Liver (tissue), 7 donors: ENCODE measurements at regions not wholly inside any gene's neighbourhood (a gene's known extent, or its start where the extent isn't known, plus 50 kb on each side); places are given as distances from the start of the nearest gene placed in this dataset.
"Not testable (repeated sequence)": the region's sequence is repeated elsewhere in the genome, so short reads cannot be mapped to it uniquely, and the experiment has no call there.

Experiments
- DNase-seq: peaks from one replicate; pipeline ENCODE4 v3.0.0-alpha.2; 2017; ENCODE audit warnings: low spot score
- H3K27ac ChIP-seq, 2 donors: one replicate each; pipeline ENCODE4 v1.7.0; 2013; ENCODE audit warnings: inconsistent platforms in 2 of 2, low read length in 2 of 2, control low read depth in 1 of 2, low read depth in 1 of 2, mild to moderate bottlenecking in 1 of 2
- H3K27me3 ChIP-seq, 4 donors: one replicate each; pipeline versions ENCODE4 v1.6.1 to v1.7.0; 2013; ENCODE audit warnings: low read length in 3 of 4, inconsistent platforms in 1 of 4, mild to moderate bottlenecking in 1 of 4, moderate library complexity in 1 of 4; ENCODE audit not compliant: control insufficient read depth in 4 of 4, insufficient read depth in 4 of 4
- H3K36me3 ChIP-seq, 4 donors: one replicate each; pipeline versions ENCODE4 v1.6.1 to v1.7.0; 2013; ENCODE audit warnings: low read length in 3 of 4, mild to moderate bottlenecking in 3 of 4, low read depth in 1 of 4, moderate library complexity in 1 of 4; ENCODE audit not compliant: control insufficient read depth in 4 of 4, insufficient read depth in 3 of 4
- H3K4me1 ChIP-seq, 4 donors: one replicate each; pipeline versions ENCODE4 v1.6.1 to v1.7.0; 2013; ENCODE audit warnings: low read length in 3 of 4, mild to moderate bottlenecking in 3 of 4, moderate library complexity in 1 of 4; ENCODE audit not compliant: control insufficient read depth in 4 of 4, insufficient read depth in 4 of 4
- H3K4me3 ChIP-seq, 3 donors: one replicate each; pipeline versions ENCODE4 v1.6.1 to v1.7.0; 2013; ENCODE audit warnings: low read length in 3 of 3, control low read depth in 1 of 3, low read depth in 1 of 3, mild to moderate bottlenecking in 1 of 3
- H3K9ac ChIP-seq, 2 donors: one replicate each; pipeline ENCODE4 v1.7.0; 2013; ENCODE audit warnings: low read length in 2 of 2, mild to moderate bottlenecking in 2 of 2, moderate library complexity in 2 of 2, control low read depth in 1 of 2, low read depth in 1 of 2
- H3K9me3 ChIP-seq, 4 donors: one replicate each; pipeline versions ENCODE4 v1.6.1 to v1.7.0; 2013; ENCODE audit warnings: low read length in 3 of 4; ENCODE audit not compliant: control insufficient read depth in 4 of 4
- ATF3 ChIP-seq: IDR thresholded peaks from 2 replicates; pipeline ENCODE4 v1.6.1; 2016; ENCODE audit warnings: antibody characterized with exemption
- EGR1 ChIP-seq, 2 donors: IDR thresholded peaks; 2 replicates each; pipeline ENCODE4 v1.6.1; 2016 to 2018; ENCODE audit warnings: antibody characterized with exemption in 2 of 2, low read depth in 2 of 2
- FOXA1 ChIP-seq: IDR thresholded peaks from 2 replicates; pipeline ENCODE4 v1.6.1; 2016; ENCODE audit warnings: antibody characterized with exemption
- GABPA ChIP-seq, 2 donors: IDR thresholded peaks in 1 of 2; conservative IDR thresholded peaks in 1 of 2; 2 replicates each; pipeline ENCODE4 v1.6.1; 2016; ENCODE audit warnings: antibody characterized with exemption in 2 of 2, mild to moderate bottlenecking in 1 of 2, moderate library complexity in 1 of 2
- HNF4A ChIP-seq, 2 donors: conservative IDR thresholded peaks; 2 replicates each; pipeline ENCODE4 v1.6.1; 2016; ENCODE audit warnings: antibody characterized with exemption in 2 of 2, mild to moderate bottlenecking in 2 of 2
- HNF4G ChIP-seq: IDR thresholded peaks from 2 replicates; pipeline ENCODE4 v1.6.1; 2016; ENCODE audit warnings: antibody characterized with exemption
- JUND ChIP-seq, 2 donors: IDR thresholded peaks; 2 replicates each; pipeline ENCODE4 v1.6.1; 2016; ENCODE audit warnings: antibody characterized with exemption in 2 of 2
- MAX ChIP-seq: IDR thresholded peaks from 2 replicates; pipeline ENCODE4 v1.6.1; 2016; ENCODE audit warnings: antibody characterized with exemption
- NR2F2 ChIP-seq: IDR thresholded peaks from 2 replicates; pipeline ENCODE4 v1.6.1; 2016; ENCODE audit warnings: antibody characterized with exemption
- RAD21 ChIP-seq, 2 donors: IDR thresholded peaks; 2 replicates each; pipeline ENCODE4 v1.6.1; 2016; ENCODE audit warnings: antibody characterized with exemption in 2 of 2, mild to moderate bottlenecking in 2 of 2
- RXRA ChIP-seq, 2 donors: IDR thresholded peaks; 2 replicates each; pipeline ENCODE4 v1.6.1; 2017 to 2018; ENCODE audit warnings: antibody characterized with exemption in 2 of 2, mild to moderate bottlenecking in 1 of 2
- TAF1 ChIP-seq: conservative IDR thresholded peaks from 2 replicates; pipeline ENCODE4 v1.6.1; 2016; ENCODE audit warnings: antibody characterized with exemption, mild to moderate bottlenecking
- YY1 ChIP-seq: IDR thresholded peaks from 2 replicates; pipeline ENCODE4 v1.6.1; 2016; ENCODE audit warnings: antibody characterized with exemption, mild to moderate bottlenecking
- ZBTB33 ChIP-seq: IDR thresholded peaks from 2 replicates; pipeline ENCODE4 v1.6.1; 2016; ENCODE audit warnings: antibody characterized with exemption
- WGBS: extraction: QIAGEN DNeasy Blood & Tissue Kit; methylation state at CpG from one replicate; pipeline ENCODE4 v1.1.7; 2013; 5-methylcytosine and 5-hydroxymethylcytosine counted together
- TF ChIP-seq, protein P1 (sequence below): IDR thresholded peaks from 2 replicates; pipeline ENCODE4 v1.6.1; 2016; ENCODE audit warnings: antibody characterized with exemption, mild to moderate bottlenecking
- donor health status: healthy.
- donor health status: healthy.
- donor health status: healthy.
- donor health status: healthy.

DNA sequence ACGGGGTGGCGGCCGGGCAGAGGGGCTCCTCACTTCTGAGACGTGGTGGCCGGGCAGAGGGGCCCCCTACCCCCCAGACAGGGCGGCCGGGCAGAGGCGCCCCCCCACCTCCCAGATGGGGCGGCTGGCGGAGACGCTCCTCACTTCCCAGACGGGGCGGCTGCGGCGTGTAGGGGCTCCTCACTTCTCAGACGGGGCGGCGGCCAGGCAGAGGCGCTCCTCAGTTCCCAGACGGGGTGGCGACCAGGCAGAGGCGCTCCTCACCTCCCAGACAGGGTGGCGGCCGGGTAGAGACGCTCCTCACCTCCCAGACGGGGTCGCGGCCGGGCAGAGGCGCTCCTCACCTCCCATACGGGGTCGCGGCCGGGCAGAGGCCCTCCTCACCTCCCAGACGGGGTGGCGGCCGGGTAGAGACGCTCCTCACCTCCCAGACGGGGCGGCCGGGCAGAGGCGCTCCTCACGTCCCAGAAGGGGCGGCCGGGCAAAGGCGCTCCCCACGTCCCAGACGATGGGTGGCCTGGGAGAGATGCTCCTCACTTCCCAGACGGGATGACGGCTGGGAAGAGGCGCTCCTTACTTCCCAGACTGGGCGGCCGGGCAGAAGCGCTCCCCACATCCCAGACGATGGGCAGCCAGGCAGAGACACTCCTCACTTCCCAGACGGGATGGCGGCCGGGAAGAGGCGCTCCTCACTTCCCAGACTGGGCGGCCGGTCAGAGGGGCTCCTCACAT is 536.6 kb upstream of the TUSC1 start:
- not testable (repeated sequence) for H3K27ac ChIP-seq, H3K27me3 ChIP-seq, H3K9me3 ChIP-seq, DNase-seq, H3K4me1 ChIP-seq, H3K4me3 ChIP-seq, H3K36me3 ChIP-seq, H3K9ac ChIP-seq
- 93% methylated on average over 61 of the region's 61 CpGs for WGBS

GRCh38 chr9:26210338-26210851 is 532.2 kb upstream of the TUSC1 start:
- 44% methylated on average over 6 of the region's 6 CpGs for WGBS

GRCh38 chr9:26205261-26205660 is 527.0 kb upstream of the TUSC1 start:
- Histone ChIP-seq H3K4me1 (no peaks in the 10 kb centered on the region), H3K4me3 (no peak overlapping the region), H3K27me3 (no peaks in the 10 kb centered on the region), H3K9ac (no peak overlapping the region), H3K36me3 (no peaks in the 10 kb centered on the region), H3K9me3 (no peaks in the 10 kb centered on the region), H3K27ac (no peak overlapping the region)
- DNase-seq, result no peak
- WGBS, result 86% methylated on average over 3 of the region's 3 CpGs
- TF ChIP-seq, protein P1, sequence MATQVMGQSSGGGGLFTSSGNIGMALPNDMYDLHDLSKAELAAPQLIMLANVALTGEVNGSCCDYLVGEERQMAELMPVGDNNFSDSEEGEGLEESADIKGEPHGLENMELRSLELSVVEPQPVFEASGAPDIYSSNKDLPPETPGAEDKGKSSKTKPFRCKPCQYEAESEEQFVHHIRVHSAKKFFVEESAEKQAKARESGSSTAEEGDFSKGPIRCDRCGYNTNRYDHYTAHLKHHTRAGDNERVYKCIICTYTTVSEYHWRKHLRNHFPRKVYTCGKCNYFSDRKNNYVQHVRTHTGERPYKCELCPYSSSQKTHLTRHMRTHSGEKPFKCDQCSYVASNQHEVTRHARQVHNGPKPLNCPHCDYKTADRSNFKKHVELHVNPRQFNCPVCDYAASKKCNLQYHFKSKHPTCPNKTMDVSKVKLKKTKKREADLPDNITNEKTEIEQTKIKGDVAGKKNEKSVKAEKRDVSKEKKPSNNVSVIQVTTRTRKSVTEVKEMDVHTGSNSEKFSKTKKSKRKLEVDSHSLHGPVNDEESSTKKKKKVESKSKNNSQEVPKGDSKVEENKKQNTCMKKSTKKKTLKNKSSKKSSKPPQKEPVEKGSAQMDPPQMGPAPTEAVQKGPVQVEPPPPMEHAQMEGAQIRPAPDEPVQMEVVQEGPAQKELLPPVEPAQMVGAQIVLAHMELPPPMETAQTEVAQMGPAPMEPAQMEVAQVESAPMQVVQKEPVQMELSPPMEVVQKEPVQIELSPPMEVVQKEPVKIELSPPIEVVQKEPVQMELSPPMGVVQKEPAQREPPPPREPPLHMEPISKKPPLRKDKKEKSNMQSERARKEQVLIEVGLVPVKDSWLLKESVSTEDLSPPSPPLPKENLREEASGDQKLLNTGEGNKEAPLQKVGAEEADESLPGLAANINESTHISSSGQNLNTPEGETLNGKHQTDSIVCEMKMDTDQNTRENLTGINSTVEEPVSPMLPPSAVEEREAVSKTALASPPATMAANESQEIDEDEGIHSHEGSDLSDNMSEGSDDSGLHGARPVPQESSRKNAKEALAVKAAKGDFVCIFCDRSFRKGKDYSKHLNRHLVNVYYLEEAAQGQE, result no peak
- TF ChIP-seq GABPA (IDR thresholded peaks at IDR 0.05 in 1 of 2, conservative IDR thresholded peaks at IDR 0.05 in 1 of 2) (no peak), HNF4A (conservative IDR thresholded peaks at IDR 0.05) (no peak), ZBTB33 (no peak), FOXA1 (no peak), RXRA (IDR thresholded peaks at IDR 0.05) (no peak), NR2F2 (no peak), HNF4G (no peak), MAX (no peak), JUND (IDR thresholded peaks at IDR 0.05) (no peak), YY1 (no peak), RAD21 (IDR thresholded peaks at IDR 0.05) (no peak)

More at GRCh38 chr9:26210338-26210851, 532.2 kb upstream of the TUSC1 start:
- DNase-seq, result no peak
- H3K9me3 ChIP-seq, result peaks cover 0 to 2% (median 0%) of the 10 kb centered on the region in 4 donors
- no peak overlapping the region for H3K9ac ChIP-seq
- no peak overlapping the region for H3K27ac ChIP-seq
- H3K27me3 ChIP-seq, result no peaks in the 10 kb centered on the region
- no peaks in the 10 kb centered on the region for H3K36me3 ChIP-seq
- H3K4me3 ChIP-seq, result no peak overlapping the region
- no peak for TF ChIP-seq FOXA1
- TF ChIP-seq EGR1 (IDR thresholded peaks at IDR 0.05; ENCODE audit: low read depth in 2 of 2), result no peak
- TF ChIP-seq RXRA (IDR thresholded peaks at IDR 0.05), result no peak
- no peak for TF ChIP-seq HNF4G
- TF ChIP-seq MAX, result no peak
- TF ChIP-seq ZBTB33, result no peak
- TF ChIP-seq ATF3, result no peak
- TF ChIP-seq TAF1, result no peak
- TF ChIP-seq NR2F2, result no peak
- TF ChIP-seq YY1, result no peak
- no peak for TF ChIP-seq RAD21 (IDR thresholded peaks at IDR 0.05)
- TF ChIP-seq JUND (IDR thresholded peaks at IDR 0.05), result no peak
- no peaks in the 10 kb centered on the region for H3K4me1 ChIP-seq
